Pancreas (tissue), 10 donors: ENCODE measurements at regions not wholly inside any gene's neighbourhood (a gene's known extent, or its start where the extent isn't known, plus 50 kb on each side); places are given as distances from the start of the nearest gene placed in this dataset.

Experiments used
- ATAC-seq, 4 donors: fragments of 200-7000 bp; cut with Tn5 transposase; one replicate each; pipeline versions ENCODE4 v1.8.0 to v1.9.1; 2020; ENCODE audit warnings: mild to moderate bottlenecking in 4 of 4, moderate library complexity in 4 of 4
- DNase-seq, 6 donors: peaks; one replicate each; pipeline ENCODE4 v3.0.0-alpha.2; 2020
- FAIRE-seq: peaks from 2 replicates; lab custom pipeline; 2012; peaks lifted over from hg19 to GRCh38; lab: Jason Lieb, UNC
- H3K27ac ChIP-seq, 4 donors: fragments of 200-600 bp; sonication (generic); 1 replicate in 3 of 4; 2 replicates in 1 of 4; pipeline versions ENCODE4 v1.5.0 to v1.8.0; 2020
- H3K27me3 ChIP-seq, 4 donors: fragments of 200-600 bp; one replicate each; pipeline ENCODE4 v1.8.0; 2021
- H3K36me3 ChIP-seq, 3 donors: fragments of 200-600 bp; sonication (generic) in 1 of 3; one replicate each; pipeline versions ENCODE4 v1.5.0 to v1.8.0; 2020 to 2021
- H3K4me1 ChIP-seq, 3 donors: fragments of 200-600 bp; one replicate each; pipeline ENCODE4 v1.8.0; 2021
- H3K4me3 ChIP-seq, 4 donors: fragments of 200-600 bp; sonication (generic) in 2 of 4; one replicate each; pipeline versions ENCODE4 v1.5.0 to v1.8.0; 2020 to 2021
- H3K9me3 ChIP-seq, 4 donors: fragments of 200-600 bp; one replicate each; pipeline ENCODE4 v1.8.0; 2021
- CTCF ChIP-seq, 4 donors: fragments of 200-600 bp; sonication (generic) in 3 of 4; IDR thresholded peaks; one replicate each; pipeline versions ENCODE4 v1.5.0 to v1.8.0; 2021; ENCODE audit warnings: antibody characterized with exemption in 4 of 4
- WGBS, 2 donors: extraction: QIAGEN DNeasy Blood & Tissue Kit; methylation state at CpG; one replicate each; pipeline ENCODE4 v1.1.7; 2013; 5-methylcytosine and 5-hydroxymethylcytosine counted together
- intact Hi-C, 3 donors: fragments of 100-400 bp; cut with DNase I; formaldehyde crosslinking; loops; one replicate each; pipeline versions ENCODE4 v1.11.1 to v1.14.2; 2022
- donor health status: healthy with polysubstance abuse.
- donor health status: DM: no; HTN: no; CAD: no; lungs with moderate emphysema.
- donor health status: DM: no; HTN: no; CAD: no.
- donor health status: control.
- donor health status: control.
- donor health status: Bipolar disorder and iron deficiency.
- donor health status: DM: yes; HTN: yes; CAD: no.
- donor health status: DM: no; HTN: no; CAD: no.
- donor health status: DM: no; HTN: no; CAD: no.
- donor health status: DM: yes; HTN: yes; CAD: no.

- DNase-seq (no peak), FAIRE-seq (no peak), ATAC-seq (no peak)
- intact Hi-C loops, result no loop called here
- no peaks in the 10 kb centered on the region for H3K36me3 ChIP-seq
- 19 to 25% methylated on average over 1 of the region's 1 CpG for WGBS, 2 donors
- no peaks in the 10 kb centered on the region for H3K9me3 ChIP-seq
- no peak overlapping the region for H3K4me3 ChIP-seq
- no peak for TF ChIP-seq CTCF (IDR thresholded peaks at IDR 0.05)
- peaks cover 0 to 3% (median 0%) of the 10 kb centered on the region in 4 donors for H3K27me3 ChIP-seq
- H3K4me1 ChIP-seq, result no peaks in the 10 kb centered on the region
- H3K27ac ChIP-seq, result no peak overlapping the region
Observed at GRCh38 chr9:28413471-28413870, 840.2 kb upstream of the C9orf72 start.

DNA sequence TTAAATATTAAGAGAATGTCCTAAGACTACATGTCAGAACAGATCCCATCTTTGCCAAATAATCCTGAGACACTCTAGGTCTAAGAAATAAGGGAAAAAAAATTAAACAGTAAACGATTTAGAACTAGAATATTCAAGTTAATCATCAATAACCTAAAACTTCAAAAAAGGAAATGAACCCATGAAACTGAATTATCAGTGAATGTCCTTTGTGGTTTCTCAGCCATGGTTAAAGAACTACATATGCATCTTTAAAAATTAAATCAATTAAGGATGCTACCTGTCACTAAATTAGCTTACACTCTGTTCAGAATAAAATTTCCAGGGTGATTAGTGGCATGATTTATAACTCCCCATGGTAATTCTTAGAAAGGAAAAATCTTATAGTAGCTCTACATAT is 850.0 kb upstream of the C9orf72 start:
- intact Hi-C loops, result no loop called here
- no peak for TF ChIP-seq CTCF (IDR thresholded peaks at IDR 0.05)
- H3K27me3 ChIP-seq, result no peaks in the 10 kb centered on the region
- no peaks in the 10 kb centered on the region for H3K9me3 ChIP-seq
- 14 to 17% methylated on average over 1 of the region's 1 CpG for whole genome bisulfite sequencing, 2 donors
- H3K4me3 ChIP-seq, result no peak overlapping the region
- DNase-seq (no peak), FAIRE-seq (no peak), ATAC-seq (no peak)
- no peaks in the 10 kb centered on the region for H3K4me1 ChIP-seq
- no peaks in the 10 kb centered on the region for H3K36me3 ChIP-seq
- no peak overlapping the region for H3K27ac ChIP-seq

DNA sequence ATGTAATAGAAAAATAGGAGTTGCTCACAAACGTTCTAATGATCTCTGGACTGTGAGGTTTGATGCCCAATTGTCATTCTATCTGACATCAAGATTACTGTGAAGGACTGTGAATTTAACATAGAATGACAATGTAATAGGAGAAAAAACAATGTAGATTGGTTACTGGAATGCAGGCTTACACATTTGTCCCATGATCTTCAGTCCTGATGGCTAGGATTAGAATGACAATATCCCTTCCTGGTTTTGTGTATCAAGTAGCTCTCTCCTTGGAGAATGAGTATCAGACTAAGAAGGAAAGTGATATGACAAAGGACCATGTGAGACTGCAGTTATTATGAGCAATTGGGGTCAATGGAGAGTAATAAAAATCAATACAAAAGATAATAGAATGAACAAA is 862.2 kb upstream of the C9orf72 start:
- 15 to 24% methylated on average over 1 of the region's 1 CpG for WGBS, 2 donors
- no peak for FAIRE-seq
- TF ChIP-seq CTCF (IDR thresholded peaks at IDR 0.05), result no peak
- intact Hi-C loops, result no loop called here
- no peaks in the 10 kb centered on the region for H3K27me3 ChIP-seq
- no peaks in the 10 kb centered on the region for H3K9me3 ChIP-seq
- no peak overlapping the region for H3K27ac ChIP-seq
- ATAC-seq, result no peak
- no peaks in the 10 kb centered on the region for H3K4me1 ChIP-seq
- no peaks in the 10 kb centered on the region for H3K36me3 ChIP-seq
- H3K4me3 ChIP-seq, result no peak overlapping the region
- no peak for DNase-seq

GRCh38 chr9:28439688-28440087 is 866.4 kb upstream of the C9orf72 start:
- Histone ChIP-seq H3K9me3 (no peaks in the 10 kb centered on the region), H3K27me3 (no peaks in the 10 kb centered on the region), H3K36me3 (no peaks in the 10 kb centered on the region), H3K27ac (no peak overlapping the region), H3K4me3 (no peak overlapping the region), H3K4me1 (no peaks in the 10 kb centered on the region)
- intact Hi-C loops, result no loop called here
- no peak for TF ChIP-seq CTCF (IDR thresholded peaks at IDR 0.05)
- no peak for DNase-seq
- no peak for ATAC-seq
- WGBS, 2 donors, result 61 to 71% methylated on average over 3 of the region's 3 CpGs
- no peak for FAIRE-seq

GRCh38 chr9:28443461-28443860 is 870.2 kb upstream of the C9orf72 start:
- Histone ChIP-seq H3K36me3 (no peaks in the 10 kb centered on the region), H3K27ac (no peak overlapping the region), H3K9me3 (no peaks in the 10 kb centered on the region), H3K4me1 (no peaks in the 10 kb centered on the region), H3K27me3 (no peaks in the 10 kb centered on the region), H3K4me3 (no peak overlapping the region)
- FAIRE-seq (no peak), ATAC-seq (no peak), DNase-seq (peak in 1 of 6 donors; percentile 37)
- intact Hi-C loops, result no loop called here
- 51 to 57% methylated on average over 4 of the region's 4 CpGs for WGBS, 2 donors
- no peak for TF ChIP-seq CTCF (IDR thresholded peaks at IDR 0.05)
